Karpas-422 (cell line): ENCODE measurements at regions not wholly inside any gene's neighbourhood (a gene's known extent, or its start where the extent isn't known, plus 50 kb on each side); places are given as distances from the start of the nearest gene placed in this dataset.

ENCODE experiments used
- DNase-seq: peaks from one replicate; pipeline ENCODE4 v3.0.0-alpha.2; 2015
- H2AFZ ChIP-seq: fragments of 200-600 bp; sonication (generic); 2 replicates; pipeline ENCODE4 v1.6.1; 2014; ENCODE audit warnings: antibody characterized with exemption, low read length, mixed read lengths
- H3K27ac ChIP-seq: fragments of 200-600 bp; sonication (generic); 2 replicates; pipeline ENCODE4 v1.5.1; 2014; ENCODE audit warnings: mild to moderate bottlenecking, low read length, moderate library complexity
- H3K27me3 ChIP-seq: fragments of 200-600 bp; sonication (generic); 2 replicates; pipeline ENCODE4 v1.6.1; 2014; ENCODE audit warnings: low read length, mixed read lengths
- H3K36me3 ChIP-seq: fragments of 200-600 bp; sonication (generic); 2 replicates; pipeline ENCODE4 v1.6.1; 2014; ENCODE audit warnings: low read length, mixed read lengths; ENCODE audit not compliant: insufficient read depth
- H3K4me1 ChIP-seq: fragments of 200-600 bp; sonication (generic); 2 replicates; pipeline ENCODE4 v1.6.1; 2014; ENCODE audit warnings: mild to moderate bottlenecking, low read length, mixed read lengths
- H3K4me2 ChIP-seq: fragments of 200-600 bp; sonication (generic); 2 replicates; pipeline ENCODE4 v1.6.1; 2014; ENCODE audit warnings: low read length, low read depth, mild to moderate bottlenecking; ENCODE audit not compliant: poor library complexity, severe bottlenecking
- H3K4me3 ChIP-seq: fragments of 200-600 bp; sonication (generic); 2 replicates; pipeline ENCODE4 v1.5.1; 2014; ENCODE audit warnings: mild to moderate bottlenecking, antibody characterized with exemption, low read length, mixed read lengths
- H3K79me2 ChIP-seq: fragments of 200-600 bp; sonication (generic); 2 replicates; pipeline ENCODE4 v1.6.1; 2014; ENCODE audit warnings: mild to moderate bottlenecking, low read length, mixed read lengths
- H3K9ac ChIP-seq: fragments of 200-600 bp; sonication (generic); 2 replicates; pipeline ENCODE4 v1.6.0; 2014; ENCODE audit warnings: low read length
- H3K9me2 ChIP-seq: fragments of 200-600 bp; sonication (generic), shearing (Covaris generic); replicated peaks from 2 replicates; pipeline ENCODE4 v1.6.0; 2014; ENCODE audit warnings: mild to moderate bottlenecking, low read length, moderate library complexity; ENCODE audit not compliant: insufficient read depth
- H3K9me3 ChIP-seq: fragments of 300-700, 200-600 bp; sonication (generic); 2 replicates; pipeline ENCODE4 v1.6.1; 2014; ENCODE audit warnings: low read length, mixed read lengths
- H4K20me1 ChIP-seq: fragments of 200-600 bp; sonication (generic); 2 replicates; pipeline ENCODE4 v1.6.1; 2014; ENCODE audit warnings: mild to moderate bottlenecking, antibody characterized with exemption, low read length, low read depth; ENCODE audit not compliant: insufficient read depth

- Histone ChIP-seq H3K36me3 (no peaks in the 10 kb centered on the region), H3K4me1 (no peaks in the 10 kb centered on the region; the same call in 1 of the 2 replicates), H3K9me3 (peaks cover 4% of the 10 kb centered on the region), H3K27me3 (no peaks in the 10 kb centered on the region), H3K4me3 (no peak overlapping the region), H3K27ac (no peak overlapping the region), H2AFZ (peak overlapping the region; percentile 67; the same call in 1 of the 2 replicates), H3K4me2 (no peak overlapping the region), H4K20me1 (no peaks in the 10 kb centered on the region), H3K9me2 (no peaks in the 10 kb centered on the region), H3K9ac (no peak overlapping the region), H3K79me2 (no peaks in the 10 kb centered on the region)
- no peak for DNase-seq
Measured at GRCh38 chr13:65168026-65168425, 2062.1 kb downstream of the PCDH9 start.

DNA sequence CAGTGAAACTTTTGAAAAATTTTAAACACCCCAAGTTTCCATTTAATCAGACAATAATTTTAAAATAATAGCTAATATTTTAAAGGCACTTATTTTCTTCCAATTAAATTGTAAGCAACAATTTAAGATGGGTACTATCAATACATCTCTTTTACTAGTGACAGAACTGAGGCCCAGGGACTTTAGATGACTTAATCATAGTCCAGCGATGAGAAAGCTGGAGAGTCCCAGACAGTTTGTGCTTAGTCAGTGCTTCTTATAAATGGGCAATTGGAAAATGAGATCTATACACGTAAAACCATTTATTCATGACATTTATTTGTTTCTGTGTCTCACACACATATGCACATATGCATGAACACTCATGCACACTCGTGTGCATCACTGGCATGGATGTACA is 2063.5 kb downstream of the PCDH9 start:
- no peak overlapping the region for H3K27ac ChIP-seq
- no peak overlapping the region for H3K4me2 ChIP-seq
- no peaks in the 10 kb centered on the region for H4K20me1 ChIP-seq
- H2AFZ ChIP-seq, result peak overlapping the region; percentile 67
- no peak for DNase-seq
- no peak overlapping the region for H3K4me3 ChIP-seq
- H3K9ac ChIP-seq, result no peak overlapping the region
- no peaks in the 10 kb centered on the region for H3K79me2 ChIP-seq
- H3K36me3 ChIP-seq, result no peaks in the 10 kb centered on the region
- H3K4me1 ChIP-seq, result no peaks in the 10 kb centered on the region; the same call in 1 of the 2 replicates
- H3K27me3 ChIP-seq, result no peaks in the 10 kb centered on the region
- H3K9me2 ChIP-seq, result no peaks in the 10 kb centered on the region
- peaks cover 4% of the 10 kb centered on the region for H3K9me3 ChIP-seq

DNA sequence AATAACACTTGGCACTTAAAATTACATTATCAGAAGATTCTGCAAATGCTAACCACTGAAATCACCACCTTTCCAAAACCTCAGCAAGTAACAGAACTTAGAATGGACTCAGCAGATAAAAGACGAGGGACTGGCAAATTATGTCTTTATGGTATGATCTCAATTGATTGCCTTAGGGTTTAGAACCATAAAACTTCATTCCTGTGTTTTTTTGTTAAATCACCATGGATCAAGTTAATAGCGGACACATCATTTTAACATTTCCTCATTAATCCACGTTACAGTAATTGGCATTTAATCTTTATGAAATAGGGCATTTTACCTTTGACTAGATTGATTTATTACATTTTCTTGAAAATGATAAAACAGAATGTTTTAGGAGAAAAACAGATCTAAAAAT is 2070.3 kb downstream of the PCDH9 start:
- peak overlapping the region; percentile 41; the same call in 1 of the 2 replicates for H2AFZ ChIP-seq
- no peak overlapping the region for H3K4me3 ChIP-seq
- H4K20me1 ChIP-seq, result no peaks in the 10 kb centered on the region
- no peaks in the 10 kb centered on the region for H3K9me2 ChIP-seq
- H3K27ac ChIP-seq, result no peak overlapping the region
- H3K79me2 ChIP-seq, result no peaks in the 10 kb centered on the region
- no peak overlapping the region for H3K9ac ChIP-seq
- peaks cover 4% of the 10 kb centered on the region; the same call in 1 of the 2 replicates for H3K9me3 ChIP-seq
- no peaks in the 10 kb centered on the region for H3K4me1 ChIP-seq
- H3K27me3 ChIP-seq, result no peaks in the 10 kb centered on the region
- H3K36me3 ChIP-seq, result no peaks in the 10 kb centered on the region
- H3K4me2 ChIP-seq, result no peak overlapping the region
- no peak for DNase-seq

- Histone ChIP-seq H3K27me3 (no peaks in the 10 kb centered on the region), H3K4me1 (no peaks in the 10 kb centered on the region), H3K9ac (no peak overlapping the region), H3K27ac (no peak overlapping the region), H3K36me3 (no peaks in the 10 kb centered on the region), H4K20me1 (no peaks in the 10 kb centered on the region), H3K79me2 (no peaks in the 10 kb centered on the region), H3K9me2 (no peaks in the 10 kb centered on the region), H3K4me3 (no peak overlapping the region), H2AFZ (no peak overlapping the region; the same call in 1 of the 2 replicates), H3K9me3 (no peaks in the 10 kb centered on the region), H3K4me2 (no peak overlapping the region)
- DNase-seq, result no peak
Measured at GRCh38 chr13:65155861-65156260, 2074.3 kb downstream of the PCDH9 start.

GRCh38 chr13:65154661-65155447 is 2075.3 kb downstream of the PCDH9 start:
- H3K9ac ChIP-seq, result no peak overlapping the region
- peak; percentile 43 for DNase-seq
- no peak overlapping the region for H3K4me3 ChIP-seq
- no peaks in the 10 kb centered on the region for H3K79me2 ChIP-seq
- H4K20me1 ChIP-seq, result no peaks in the 10 kb centered on the region
- H3K27me3 ChIP-seq, result no peaks in the 10 kb centered on the region
- H3K4me1 ChIP-seq, result no peaks in the 10 kb centered on the region
- no peak overlapping the region for H3K4me2 ChIP-seq
- H3K36me3 ChIP-seq, result no peaks in the 10 kb centered on the region
- peaks cover 6% of the 10 kb centered on the region; the same call in 1 of the 2 replicates for H3K9me3 ChIP-seq
- H3K27ac ChIP-seq, result no peak overlapping the region
- H2AFZ ChIP-seq, result peak overlapping the region; percentile 24
- no peaks in the 10 kb centered on the region for H3K9me2 ChIP-seq

DNA sequence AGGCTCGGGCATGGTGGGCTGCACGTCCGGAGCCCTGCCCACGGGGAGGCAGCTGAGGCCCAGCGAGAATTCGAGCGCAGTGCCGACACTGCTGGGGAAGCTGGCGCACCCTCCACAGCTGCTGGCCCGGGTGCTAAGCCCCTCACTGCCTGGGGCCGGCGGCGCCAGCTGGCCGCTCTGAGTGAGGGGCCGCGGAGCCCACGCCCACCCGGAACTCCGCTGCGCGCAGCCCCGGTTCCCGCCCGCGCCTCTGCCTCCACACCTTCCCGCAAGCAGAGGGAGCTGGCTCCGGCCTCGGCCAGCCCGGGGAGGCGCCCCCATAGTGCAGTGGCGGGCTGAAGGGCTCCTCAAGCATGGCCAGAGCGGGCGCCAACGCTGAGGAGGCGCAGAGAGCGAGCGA is 2080.4 kb downstream of the PCDH9 start:
- Histone ChIP-seq H3K27me3 (no peaks in the 10 kb centered on the region), H3K4me1 (no peaks in the 10 kb centered on the region), H3K36me3 (no peaks in the 10 kb centered on the region), H3K9ac (no peak overlapping the region), H3K27ac (no peak overlapping the region), H3K9me3 (peaks cover 18% of the 10 kb centered on the region), H4K20me1 (no peaks in the 10 kb centered on the region), H3K4me3 (no peak overlapping the region), H3K9me2 (no peaks in the 10 kb centered on the region), H3K4me2 (no peak overlapping the region), H3K79me2 (no peaks in the 10 kb centered on the region), H2AFZ (no peak overlapping the region)
- DNase-seq, result no peak

GRCh38 chr13:65143920-65144319 is 2086.2 kb downstream of the PCDH9 start:
- Histone ChIP-seq H3K27ac (no peak overlapping the region), H3K9me2 (no peaks in the 10 kb centered on the region), H3K9ac (no peak overlapping the region), H3K79me2 (no peaks in the 10 kb centered on the region), H3K9me3 (peaks cover 12% of the 10 kb centered on the region), H2AFZ (no peak overlapping the region), H3K4me2 (no peak overlapping the region), H3K4me3 (no peak overlapping the region), H3K36me3 (no peaks in the 10 kb centered on the region), H3K4me1 (no peaks in the 10 kb centered on the region), H4K20me1 (no peaks in the 10 kb centered on the region), H3K27me3 (no peaks in the 10 kb centered on the region)
- no peak for DNase-seq

DNA sequence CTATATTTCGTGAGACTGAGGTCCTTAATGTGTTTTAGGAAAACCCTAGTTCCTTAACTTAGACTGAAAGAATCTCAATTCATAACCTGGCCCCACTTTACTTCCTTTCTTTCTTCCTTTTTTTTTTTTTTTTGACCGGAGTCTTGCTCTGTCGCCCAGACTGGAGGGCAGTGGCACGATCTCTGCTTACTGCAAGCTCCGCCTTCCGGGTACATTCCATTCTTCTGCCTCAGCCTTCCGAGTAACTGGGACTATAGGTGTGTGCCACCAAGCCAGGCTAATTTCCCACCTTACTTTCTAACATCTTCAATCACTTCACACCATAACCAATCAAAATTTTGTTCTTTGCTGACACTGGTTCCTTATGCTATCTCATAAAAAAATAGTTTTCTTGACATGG is 2097.0 kb downstream of the PCDH9 start:
- H3K4me1 ChIP-seq, result no peaks in the 10 kb centered on the region
- no peaks in the 10 kb centered on the region; the same call in 1 of the 2 replicates for H3K9me3 ChIP-seq
- H2AFZ ChIP-seq, result no peak overlapping the region
- H3K4me3 ChIP-seq, result no peak overlapping the region
- no peaks in the 10 kb centered on the region for H3K27me3 ChIP-seq
- H3K4me2 ChIP-seq, result no peak overlapping the region
- H3K36me3 ChIP-seq, result no peaks in the 10 kb centered on the region
- H3K9me2 ChIP-seq, result no peaks in the 10 kb centered on the region
- no peaks in the 10 kb centered on the region for H4K20me1 ChIP-seq
- no peaks in the 10 kb centered on the region for H3K79me2 ChIP-seq
- no peak overlapping the region for H3K9ac ChIP-seq
- no peak overlapping the region for H3K27ac ChIP-seq
- no peak for DNase-seq
